ENCODE measurements at regions not wholly inside any gene's neighbourhood (a gene's known extent, or its start where the extent isn't known, plus 50 kb on each side); places are given as distances from the start of the nearest gene placed in this dataset.

DNA sequence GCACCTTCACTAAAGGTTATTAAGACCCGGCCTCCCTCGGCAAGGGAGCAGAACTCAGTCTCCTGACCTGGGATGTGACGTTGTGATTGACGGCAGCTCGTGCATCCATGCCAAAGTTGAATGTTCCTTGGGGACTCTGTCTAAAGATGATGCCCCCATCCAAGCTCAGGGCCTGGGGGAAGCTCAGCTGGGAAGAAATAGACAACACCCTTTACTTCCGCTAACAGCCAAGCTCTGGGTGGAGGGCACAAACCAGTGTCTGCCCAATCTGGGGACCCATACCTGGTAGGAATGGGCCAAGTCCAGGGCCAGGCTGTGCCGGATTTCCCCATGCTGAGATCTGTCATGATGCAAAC, 95.4 kb downstream of the RMI2 start:
- DNase-seq (ENCODE audit: low read depth in 2 of 2), result no peak

- DNase-seq (ENCODE audit: low read depth in 2 of 2), result no peak
Measured at GRCh38 chr16:11445486-11445885, 100.2 kb downstream of the RMI2 start.

DNA sequence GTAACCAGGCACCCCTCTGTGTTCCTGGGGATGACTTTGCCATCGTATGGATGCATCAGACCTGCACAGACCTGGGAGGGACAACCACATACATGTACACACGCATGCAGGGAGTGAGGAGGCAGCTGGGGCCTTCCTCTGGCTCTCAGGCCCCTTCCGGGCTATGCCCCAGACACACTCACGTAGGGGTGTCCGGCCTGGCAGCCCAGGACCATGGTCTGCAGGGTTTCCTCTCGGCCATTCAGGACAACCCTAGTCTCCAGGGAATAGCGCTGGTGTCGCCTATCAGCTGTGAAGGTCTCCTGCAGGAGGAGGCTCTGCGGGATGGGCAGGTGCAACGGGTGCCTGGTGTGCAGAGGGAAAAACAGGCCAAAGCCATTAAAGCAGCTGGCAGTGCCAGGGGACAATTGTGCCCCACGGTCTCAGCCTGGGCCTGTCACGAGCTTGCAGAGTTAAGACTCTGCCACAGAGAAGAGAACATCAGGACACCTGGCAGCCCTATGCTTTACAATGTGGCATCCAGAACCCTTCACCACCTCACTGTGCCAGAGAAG, 101.4 kb downstream of the RMI2 start:
- DNase-seq (ENCODE audit: low read depth in 2 of 2), result no peak

- no peak for DNase-seq (ENCODE audit: low read depth in 2 of 2)
Measured at GRCh38 chr16:11447272-11447671, 102.0 kb downstream of the RMI2 start.

DNA sequence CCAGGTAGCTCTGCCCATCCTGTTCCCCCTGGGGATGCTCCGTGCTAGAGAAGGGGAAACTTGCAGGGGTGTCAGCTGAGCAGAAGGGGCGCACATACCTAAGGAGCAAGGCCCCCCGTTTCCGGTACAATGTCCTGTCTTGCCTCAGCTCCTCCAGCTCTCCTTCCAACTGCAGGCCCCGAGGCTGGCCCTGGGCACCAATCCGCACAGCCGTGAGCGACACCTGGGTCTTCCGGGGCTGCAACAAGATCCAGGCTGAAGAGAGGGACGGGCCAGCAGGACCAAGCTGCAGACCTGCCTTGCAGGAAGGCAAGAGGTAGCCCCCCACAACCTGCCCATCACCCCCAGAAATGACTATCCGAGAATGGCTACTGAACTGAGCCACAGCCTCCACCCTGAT, 102.6 kb downstream of the RMI2 start:
- DNase-seq (ENCODE audit: low read depth in 2 of 2), result no peak

- no peak for DNase-seq (ENCODE audit: low read depth in 2 of 2)
Measured at GRCh38 chr16:11448796-11449416, 103.6 kb downstream of the RMI2 start.

GRCh38 chr16:11449716-11450115, 104.5 kb downstream of the RMI2 start:
- no peak for DNase-seq (ENCODE audit: low read depth in 2 of 2)

DNA sequence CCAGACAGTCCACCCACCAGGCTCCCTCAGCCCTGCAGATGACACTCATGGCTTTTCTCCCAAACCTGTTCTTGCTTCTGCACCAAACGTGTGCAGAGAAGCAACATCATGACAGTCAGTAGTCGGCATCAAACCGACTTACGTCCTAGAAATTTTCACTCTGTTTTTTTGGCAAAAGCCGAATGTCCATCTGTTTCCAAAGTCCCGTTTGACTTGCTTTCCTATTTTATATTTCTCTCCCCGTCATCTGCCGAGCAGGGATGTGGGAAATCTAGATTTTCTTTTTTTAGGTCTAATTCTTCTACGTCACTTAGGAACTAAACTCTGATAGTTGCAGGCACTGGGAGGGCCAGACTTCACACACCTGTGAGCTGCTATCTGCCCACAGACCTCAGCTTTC, 104.9 kb downstream of the RMI2 start:
- no peak for DNase-seq (ENCODE audit: low read depth in 2 of 2)

DNA sequence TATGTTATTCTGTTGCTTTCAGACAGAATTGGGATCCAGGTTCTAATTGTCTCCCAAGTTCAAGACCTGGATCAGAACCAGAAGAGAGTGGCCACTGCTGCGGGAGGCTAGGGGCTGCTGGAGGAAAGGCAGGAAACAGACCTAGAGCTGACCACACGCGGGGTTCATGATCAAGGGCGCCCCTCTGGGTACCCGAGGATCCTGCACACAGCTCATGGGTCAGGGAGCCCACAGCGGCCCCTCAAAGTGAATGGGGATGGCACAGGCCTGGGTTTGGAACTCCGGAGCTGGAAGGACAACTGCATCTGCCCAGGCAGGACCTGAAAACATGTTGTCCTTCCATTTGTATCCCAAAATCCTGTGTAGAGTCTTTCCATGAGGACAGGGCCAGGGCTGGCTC, 107.0 kb downstream of the RMI2 start:
- no peak for DNase-seq (ENCODE audit: low read depth in 2 of 2)

- DNase-seq (ENCODE audit: low read depth in 2 of 2), result no peak
Measured at GRCh38 chr16:11452746-11453389, 107.6 kb downstream of the RMI2 start.

- DNase-seq (ENCODE audit: low read depth in 2 of 2), result no peak
Measured at GRCh38 chr16:11456741-11457140, 111.5 kb downstream of the RMI2 start.

DNA sequence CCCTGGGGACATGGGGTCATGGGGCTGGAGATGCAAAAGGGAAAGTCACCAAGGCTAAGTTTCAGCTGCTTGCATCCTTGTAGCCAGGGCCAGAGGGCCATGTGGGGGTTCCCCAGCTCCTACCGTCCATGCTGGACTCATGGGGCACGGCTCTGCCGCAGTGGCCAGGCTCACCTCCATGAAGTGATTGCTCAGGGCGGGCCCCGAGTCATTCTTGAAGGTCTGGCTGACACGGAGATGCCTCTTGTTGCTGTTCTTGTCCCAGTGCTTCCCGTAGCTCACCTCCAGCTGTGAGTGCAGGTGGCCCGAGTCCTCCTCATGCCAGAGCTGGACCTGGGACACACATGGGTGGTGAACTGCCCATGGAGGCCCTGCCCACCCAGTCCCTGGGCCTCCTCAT, 114.5 kb downstream of the RMI2 start:
- no peak for DNase-seq (ENCODE audit: low read depth in 2 of 2)

- DNase-seq (ENCODE audit: low read depth in 2 of 2), result no peak
Measured at GRCh38 chr16:11460820-11461594, 115.7 kb downstream of the RMI2 start.

- DNase-seq (ENCODE audit: low read depth in 2 of 2), result no peak
Measured at GRCh38 chr16:11461595-11461990, 116.3 kb downstream of the RMI2 start.

DNA sequence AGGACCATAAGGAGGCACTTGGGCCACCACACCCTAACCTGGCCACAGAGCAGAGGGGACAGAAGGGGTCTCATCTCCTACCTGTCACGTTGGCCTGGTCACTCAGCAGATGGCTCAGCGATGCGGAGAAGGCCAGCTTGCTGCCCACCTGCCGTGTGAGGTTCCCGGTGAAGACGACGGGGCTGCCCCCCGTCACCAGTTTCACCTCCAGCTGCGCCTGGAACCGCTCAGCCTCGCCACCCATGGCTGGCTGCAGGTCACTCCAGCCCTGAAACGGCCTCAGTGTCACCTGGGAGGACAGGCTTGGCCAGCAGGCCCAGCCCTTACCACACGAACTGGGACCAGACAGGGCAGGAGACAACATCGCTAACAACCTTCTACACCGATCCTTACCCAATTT, 116.8 kb downstream of the RMI2 start:
- DNase-seq (ENCODE audit: low read depth in 2 of 2), result no peak

GRCh38 chr16:11462861-11463260, 117.6 kb downstream of the RMI2 start:
- DNase-seq (ENCODE audit: low read depth in 2 of 2), result no peak

DNA sequence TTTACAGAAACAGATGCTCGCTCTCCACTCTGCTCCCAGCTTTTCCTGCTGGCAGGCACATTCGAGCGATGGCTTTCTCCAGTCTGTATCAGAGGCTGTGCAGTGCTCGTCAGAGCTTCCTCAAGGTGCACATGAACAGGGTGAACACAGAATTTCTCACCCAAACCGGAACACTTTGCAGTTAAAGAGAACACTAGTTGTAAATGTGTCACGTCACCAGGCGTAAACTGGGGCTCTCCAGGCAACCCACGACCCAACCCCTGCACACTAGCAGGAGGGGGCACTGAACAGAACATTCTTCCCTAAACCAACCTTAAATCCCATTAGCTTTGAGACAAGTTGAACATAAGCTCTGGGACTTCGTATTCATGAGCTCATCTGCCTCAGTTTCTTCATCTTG, 119.0 kb downstream of the RMI2 start:
- DNase-seq (ENCODE audit: low read depth in 2 of 2), result no peak

DNA sequence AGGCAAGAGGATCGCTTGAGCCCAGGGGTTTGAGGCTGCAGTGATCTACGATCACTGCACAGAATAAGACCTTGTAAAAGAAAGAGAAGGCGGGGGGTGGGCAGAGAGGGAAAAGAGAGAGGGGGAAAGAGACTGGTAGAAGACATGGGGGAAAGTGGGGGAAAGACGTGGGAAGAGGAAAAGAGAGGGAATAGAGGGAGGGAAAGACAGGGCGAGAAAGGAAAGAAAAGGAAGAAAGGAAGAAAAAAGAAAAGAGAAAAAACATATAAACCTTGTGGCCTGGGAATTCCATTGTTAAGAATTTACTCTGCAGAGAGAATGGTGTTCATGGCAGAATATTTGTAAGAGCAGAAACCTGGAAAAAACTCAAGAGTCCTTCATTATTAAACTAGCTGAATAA, 120.4 kb downstream of the RMI2 start:
- DNase-seq (ENCODE audit: low read depth in 2 of 2), result no peak

DNA sequence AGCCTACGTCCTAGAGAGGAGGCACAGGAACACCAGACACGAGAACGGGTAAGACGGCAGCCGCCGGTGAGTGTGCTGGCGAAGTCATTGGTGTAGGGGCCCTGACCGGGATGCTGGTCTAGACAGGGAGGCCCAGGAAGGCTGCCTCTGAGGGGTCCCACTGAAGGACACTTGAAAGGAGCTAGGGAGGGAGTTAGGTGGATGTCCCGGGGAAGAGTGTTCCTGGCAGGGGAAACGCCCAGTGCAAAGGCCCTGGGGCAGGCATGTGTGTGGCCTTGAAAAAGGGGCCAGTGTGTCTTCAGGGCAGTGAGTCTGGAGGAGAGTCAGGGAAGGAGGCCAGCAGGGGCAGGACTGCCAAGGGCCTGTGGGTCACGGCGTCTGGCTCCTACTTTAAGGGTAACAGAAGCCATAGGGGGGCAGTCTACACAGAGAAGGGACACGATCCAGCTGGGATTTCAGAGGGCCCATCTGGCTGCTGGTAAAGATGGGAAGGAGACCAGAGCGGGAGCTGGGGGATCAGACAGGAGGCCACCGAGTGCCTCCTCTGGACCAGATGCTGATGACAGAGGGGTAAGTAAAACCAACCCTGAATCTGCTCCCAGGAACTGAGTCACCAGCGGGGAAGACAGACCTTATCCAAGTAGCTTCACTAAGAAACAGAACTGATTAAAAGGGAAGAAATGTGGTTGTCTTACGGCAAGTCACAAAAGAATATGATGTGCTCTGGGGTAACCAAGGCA, 115.9 kb downstream of the LITAF start:
- no peak for DNase-seq (ENCODE audit: low read depth in 2 of 2)

- DNase-seq (ENCODE audit: low read depth in 2 of 2), result no peak
Measured at GRCh38 chr16:11471548-11471947, 115.2 kb downstream of the LITAF start.

DNA sequence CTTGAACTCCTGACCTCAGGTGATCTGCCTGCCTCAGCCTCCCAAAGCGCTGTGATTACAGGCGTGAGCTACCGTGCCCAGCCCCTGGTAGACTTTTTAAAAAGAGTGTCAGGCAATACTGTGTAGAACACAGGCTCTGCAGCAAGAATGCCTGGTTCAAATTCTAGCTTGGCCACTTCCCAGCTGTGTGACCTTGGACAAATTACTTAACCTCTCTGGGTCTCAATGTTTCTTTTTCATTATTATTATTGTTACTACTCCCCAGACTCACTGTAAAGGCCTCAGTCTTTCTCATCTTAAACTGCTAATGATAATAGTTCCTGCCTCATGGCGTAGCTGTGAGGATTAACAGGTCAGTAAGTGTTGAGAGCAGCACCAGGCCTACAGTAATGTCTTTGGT, 114.3 kb downstream of the LITAF start:
- no peak for DNase-seq (ENCODE audit: low read depth in 2 of 2)

DNA sequence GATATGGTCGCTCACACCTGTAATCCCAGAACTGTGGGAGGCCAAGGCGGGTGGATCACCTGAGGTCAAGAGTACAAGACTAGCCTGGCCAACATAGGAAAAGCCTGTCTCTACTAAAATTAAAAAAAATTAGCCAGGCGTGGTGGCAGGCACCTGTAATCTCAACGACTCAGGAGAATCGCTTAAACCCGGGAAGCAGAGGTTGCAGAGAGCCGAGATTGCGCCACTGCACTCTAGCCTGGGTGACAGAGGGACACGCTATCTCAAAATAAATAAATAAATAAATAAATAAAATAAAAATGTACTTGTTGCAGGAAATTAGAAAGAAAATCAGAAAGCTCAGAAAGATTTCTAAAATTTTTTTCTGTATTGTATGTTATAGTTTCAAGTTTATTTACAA, 113.9 kb downstream of the LITAF start:
- no peak for DNase-seq (ENCODE audit: low read depth in 2 of 2)

Measured in activated CD8-positive, alpha-beta memory T cell treated with anti-CD3 and anti-CD28 coated beads for 4 hours (primary cell).